HEK293T (cell line): ENCODE measurements at regions not wholly inside any gene's neighbourhood (a gene's known extent, or its start where the extent isn't known, plus 50 kb on each side); places are given as distances from the start of the nearest gene placed in this dataset.

ENCODE experiments used
- CTBP1 ChIP-seq: fragments of 450-650 bp; IDR thresholded peaks from 2 replicates; pipeline ENCODE4 v1.6.1; 2016; ENCODE audit warnings: borderline replicate concordance
- FOXM1 ChIP-seq: fragments of 450-650 bp; IDR thresholded peaks from 2 replicates; pipeline ENCODE4 v1.6.1; 2017; ENCODE audit warnings: mild to moderate bottlenecking, borderline replicate concordance
- HDGF ChIP-seq: fragments of 450-650 bp; IDR thresholded peaks from 2 replicates; pipeline ENCODE4 v1.6.1; 2017; ENCODE audit warnings: antibody characterized with exemption, borderline replicate concordance
- SP1 ChIP-seq: fragments of 450-650 bp; IDR thresholded peaks from 2 replicates; pipeline ENCODE4 v1.6.1; 2017
- SUZ12 ChIP-seq: fragments of 450-650 bp; IDR thresholded peaks from 2 replicates; pipeline ENCODE4 v1.6.1; 2016; ENCODE audit warnings: mild to moderate bottlenecking

DNA sequence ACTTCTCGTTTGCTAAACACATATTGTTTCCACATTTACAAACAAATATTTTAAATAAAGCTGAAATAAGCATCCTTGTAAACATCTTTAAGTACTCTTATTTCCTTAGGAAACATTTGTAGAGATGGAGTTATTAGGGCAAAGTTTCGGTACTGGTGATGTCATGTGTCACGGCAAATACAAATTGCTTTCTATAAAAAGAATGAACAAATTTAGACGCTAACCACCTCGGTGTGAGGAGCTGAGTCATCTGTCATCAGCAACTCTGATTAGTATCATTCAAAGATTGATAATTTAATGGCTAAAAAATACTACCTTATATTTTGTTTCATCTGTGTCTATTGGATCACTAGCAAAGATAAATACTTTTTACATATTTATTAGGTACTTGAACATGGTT, 982.0 kb downstream of the VRK1 start:
- no peak for TF ChIP-seq HDGF
- no peak for TF ChIP-seq SUZ12
- TF ChIP-seq SP1: no peak
- no peak for TF ChIP-seq CTBP1
- no peak for TF ChIP-seq FOXM1
